RWPE2 (cell line): ENCODE measurements at regions not wholly inside any gene's neighbourhood (a gene's known extent, or its start where the extent isn't known, plus 50 kb on each side); places are given as distances from the start of the nearest gene placed in this dataset.

Source experiments
- ATAC-seq: fragments of 200-7000 bp; cut with Tn5 transposase; 3 replicates; pipeline ENCODE4 v1.9.1; 2021; ENCODE audit warnings: low read depth
- DNase-seq: peaks from one replicate; pipeline ENCODE4 v3.0.0-alpha.2; 2020; ENCODE audit warnings: low spot score
- H3K27ac ChIP-seq: fragments of 450-650 bp; 2 replicates; pipeline ENCODE4 v1.5.1; 2017; ENCODE audit warnings: mild to moderate bottlenecking; ENCODE audit not compliant: poor library complexity, severe bottlenecking
- H3K27me3 ChIP-seq: fragments of 250-450 bp; sonication (Bioruptor Pico); 2 replicates; pipeline ENCODE4 v1.5.1; 2021; ENCODE audit warnings: mild to moderate bottlenecking, moderate library complexity; ENCODE audit not compliant: insufficient read depth, poor library complexity, severe bottlenecking
- H3K36me3 ChIP-seq: fragments of 250-450 bp; sonication (Bioruptor Pico); 2 replicates; pipeline ENCODE4 v1.5.1; 2020; ENCODE audit warnings: low read depth, mild to moderate bottlenecking, moderate library complexity
- H3K4me1 ChIP-seq: fragments of 250-450 bp; sonication (Bioruptor Pico); 2 replicates; pipeline ENCODE4 v1.5.1; 2021; ENCODE audit warnings: mild to moderate bottlenecking, moderate library complexity; ENCODE audit not compliant: insufficient read depth, poor library complexity, severe bottlenecking
- H3K4me3 ChIP-seq: fragments of 250-450 bp; sonication (Bioruptor Pico); 2 replicates; pipeline ENCODE4 v1.5.1; 2021; ENCODE audit warnings: mild to moderate bottlenecking, moderate library complexity; ENCODE audit not compliant: severe bottlenecking
- H3K9me3 ChIP-seq: fragments of 250-450 bp; sonication (Bioruptor Pico); 2 replicates; pipeline ENCODE4 v1.5.1; 2021; ENCODE audit warnings: mild to moderate bottlenecking, moderate library complexity; ENCODE audit not compliant: severe bottlenecking
- TF ChIP-seq, protein P1 (sequence below): fragments of 450-650 bp; IDR thresholded peaks from one replicate; pipeline ENCODE4 v1.5.1; 2017; ENCODE audit warnings: mild to moderate bottlenecking, moderate library complexity; ENCODE audit not compliant: poor library complexity, severe bottlenecking

DNA sequence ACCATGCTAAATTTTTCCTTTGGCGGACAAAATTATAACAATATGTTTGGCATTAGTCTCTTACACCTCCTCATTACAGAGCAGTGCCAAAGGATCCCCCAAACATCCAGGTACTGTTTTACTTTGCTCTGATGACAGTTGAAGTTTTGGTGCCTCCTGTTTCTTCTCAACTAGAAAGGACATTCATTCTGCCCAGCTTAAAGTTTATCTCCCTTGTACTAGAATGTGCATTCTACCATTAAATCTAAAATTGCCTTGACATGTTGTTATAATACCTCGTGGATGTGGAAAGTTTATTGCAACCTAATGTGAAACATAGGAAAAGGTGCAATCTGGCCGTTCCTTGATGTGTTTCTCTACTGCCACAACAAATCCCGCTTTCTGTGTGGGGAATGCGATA is 173.4 kb downstream of the KITLG start:
- ATAC-seq (no peak), DNase-seq (no peak)
- no peak overlapping the region for H3K4me3 ChIP-seq
- no peak overlapping the region for H3K27ac ChIP-seq
- TF ChIP-seq, protein P1, sequence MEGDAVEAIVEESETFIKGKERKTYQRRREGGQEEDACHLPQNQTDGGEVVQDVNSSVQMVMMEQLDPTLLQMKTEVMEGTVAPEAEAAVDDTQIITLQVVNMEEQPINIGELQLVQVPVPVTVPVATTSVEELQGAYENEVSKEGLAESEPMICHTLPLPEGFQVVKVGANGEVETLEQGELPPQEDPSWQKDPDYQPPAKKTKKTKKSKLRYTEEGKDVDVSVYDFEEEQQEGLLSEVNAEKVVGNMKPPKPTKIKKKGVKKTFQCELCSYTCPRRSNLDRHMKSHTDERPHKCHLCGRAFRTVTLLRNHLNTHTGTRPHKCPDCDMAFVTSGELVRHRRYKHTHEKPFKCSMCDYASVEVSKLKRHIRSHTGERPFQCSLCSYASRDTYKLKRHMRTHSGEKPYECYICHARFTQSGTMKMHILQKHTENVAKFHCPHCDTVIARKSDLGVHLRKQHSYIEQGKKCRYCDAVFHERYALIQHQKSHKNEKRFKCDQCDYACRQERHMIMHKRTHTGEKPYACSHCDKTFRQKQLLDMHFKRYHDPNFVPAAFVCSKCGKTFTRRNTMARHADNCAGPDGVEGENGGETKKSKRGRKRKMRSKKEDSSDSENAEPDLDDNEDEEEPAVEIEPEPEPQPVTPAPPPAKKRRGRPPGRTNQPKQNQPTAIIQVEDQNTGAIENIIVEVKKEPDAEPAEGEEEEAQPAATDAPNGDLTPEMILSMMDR: no peak
- no peaks in the 10 kb centered on the region for H3K27me3 ChIP-seq
- no peaks in the 10 kb centered on the region for H3K4me1 ChIP-seq
- H3K9me3 ChIP-seq: no peaks in the 10 kb centered on the region
- no peaks in the 10 kb centered on the region for H3K36me3 ChIP-seq

DNA sequence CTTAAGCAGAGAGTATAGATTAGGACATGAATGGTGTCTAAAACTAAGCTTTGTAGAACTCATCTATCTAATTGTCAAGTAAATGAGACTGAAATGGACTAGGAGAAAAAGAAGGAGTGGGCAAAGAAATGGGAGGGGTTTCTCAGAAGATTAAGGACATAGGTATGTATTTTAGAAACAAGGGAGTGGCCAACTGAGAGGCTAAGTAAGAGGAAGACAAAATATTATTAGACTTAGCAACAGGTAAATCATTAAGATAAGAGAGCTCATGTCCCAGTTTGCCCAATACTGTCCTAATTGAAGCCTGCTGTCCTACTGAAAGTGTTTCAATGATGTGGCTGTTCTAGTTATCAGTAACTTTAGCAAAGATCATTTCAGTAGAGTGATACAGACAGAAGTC is 171.4 kb downstream of the KITLG start:
- no peaks in the 10 kb centered on the region for H3K4me1 ChIP-seq
- H3K27ac ChIP-seq: no peak overlapping the region
- ATAC-seq (0 out of 3 replicates have a peak, but pooled peaks have one; percentile 29), DNase-seq (no peak)
- no peaks in the 10 kb centered on the region for H3K27me3 ChIP-seq
- no peak overlapping the region for H3K4me3 ChIP-seq
- TF ChIP-seq, protein P1: no peak
- H3K36me3 ChIP-seq: no peaks in the 10 kb centered on the region
- H3K9me3 ChIP-seq: no peaks in the 10 kb centered on the region

DNA sequence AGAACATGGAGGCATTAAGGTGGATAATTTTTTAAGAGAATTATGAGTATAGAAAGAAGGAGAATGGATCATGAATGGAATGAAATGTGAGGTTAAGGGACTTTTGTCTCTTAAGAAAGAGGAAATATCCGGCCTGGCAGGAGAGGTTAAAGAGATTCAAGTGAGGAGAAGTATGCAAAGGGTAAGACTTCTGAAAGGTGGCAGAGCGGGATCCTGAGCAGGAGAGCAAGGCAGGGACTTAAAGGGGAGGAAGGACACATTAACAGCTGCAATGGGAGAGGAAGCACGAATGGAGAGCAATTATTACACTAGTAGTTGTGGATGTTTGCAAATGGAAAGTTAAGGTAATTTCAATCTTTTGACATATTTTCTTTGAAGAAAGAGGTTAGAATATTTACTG is 171.0 kb downstream of the KITLG start:
- H3K4me1 ChIP-seq: no peaks in the 10 kb centered on the region
- H3K4me3 ChIP-seq: no peak overlapping the region
- H3K27ac ChIP-seq: no peak overlapping the region
- no peak for ATAC-seq
- no peaks in the 10 kb centered on the region for H3K36me3 ChIP-seq
- no peaks in the 10 kb centered on the region for H3K9me3 ChIP-seq
- no peaks in the 10 kb centered on the region for H3K27me3 ChIP-seq
- no peak for DNase-seq
- TF ChIP-seq, protein P1: no peak

DNA sequence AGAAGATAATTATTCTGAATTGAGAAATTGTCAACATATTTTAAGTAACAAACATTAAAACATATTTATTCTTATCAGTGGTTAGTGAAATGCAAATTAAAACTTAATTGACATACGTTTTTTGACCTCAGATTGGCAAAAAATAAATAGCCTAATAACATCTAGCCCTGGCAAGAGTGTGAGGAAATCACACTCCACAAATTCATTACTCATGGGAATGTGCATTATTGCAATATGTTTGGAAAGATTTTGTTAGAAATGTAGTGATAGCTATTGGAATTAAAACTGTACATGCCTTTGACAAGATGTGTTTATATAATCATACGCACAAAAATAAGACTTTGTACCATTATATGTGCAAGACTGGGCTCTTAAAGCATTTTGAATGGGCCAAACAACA is 168.6 kb downstream of the KITLG start:
- no peaks in the 10 kb centered on the region for H3K4me1 ChIP-seq
- ATAC-seq: no peak
- TF ChIP-seq, protein P1: no peak

DNA sequence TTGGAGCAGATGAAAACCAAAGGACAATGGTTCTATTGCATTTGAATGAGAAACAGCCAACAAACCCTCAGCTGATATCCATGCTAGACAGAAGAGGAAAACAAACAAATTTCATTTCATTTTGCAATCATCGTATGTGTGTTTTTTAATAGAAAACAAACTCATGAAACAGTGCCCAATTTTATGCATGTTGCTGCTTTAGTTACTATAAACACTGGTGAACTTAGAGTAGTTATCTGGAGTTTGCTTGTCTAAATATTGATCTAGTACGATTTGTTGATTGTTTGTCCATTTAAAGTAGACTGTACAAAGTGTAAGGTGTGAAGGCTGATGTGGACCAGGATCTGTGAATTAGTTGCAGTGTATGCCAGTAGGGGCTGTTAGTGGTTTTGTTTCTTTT is 166.6 kb downstream of the KITLG start:
- TF ChIP-seq, protein P1: no peak
- no peaks in the 10 kb centered on the region for H3K4me1 ChIP-seq
- H3K4me3 ChIP-seq: no peak overlapping the region
- no peaks in the 10 kb centered on the region for H3K9me3 ChIP-seq
- DNase-seq: no peak
- no peaks in the 10 kb centered on the region for H3K36me3 ChIP-seq
- no peak overlapping the region for H3K27ac ChIP-seq
- H3K27me3 ChIP-seq: no peaks in the 10 kb centered on the region
- no peak for ATAC-seq

More for the DNA sequence above, 168.6 kb downstream of the KITLG start:
- no peak for DNase-seq
- Histone ChIP-seq H3K9me3 (no peaks in the 10 kb centered on the region), H3K4me3 (no peak overlapping the region), H3K27me3 (no peaks in the 10 kb centered on the region), H3K36me3 (no peaks in the 10 kb centered on the region), H3K27ac (no peak overlapping the region)
